Activated CD8-positive, alpha-beta memory T cell treated with anti-CD3 and anti-CD28 coated beads, Interleukin-2, amount 50 U/mL, for 1 hour (primary cell): ENCODE measurements at regions not wholly inside any gene's neighbourhood (a gene's known extent, or its start where the extent isn't known, plus 50 kb on each side); places are given as distances from the start of the nearest gene placed in this dataset.
"Not testable (repeated sequence)": the region's sequence is repeated elsewhere in the genome, so short reads cannot be mapped to it uniquely, and the experiment has no call there.

ENCODE experiments used
- DNase-seq: peaks from one replicate; pipeline ENCODE4 v3.0.0-alpha.2; 2020; ENCODE audit errors: extremely low read depth

DNA sequence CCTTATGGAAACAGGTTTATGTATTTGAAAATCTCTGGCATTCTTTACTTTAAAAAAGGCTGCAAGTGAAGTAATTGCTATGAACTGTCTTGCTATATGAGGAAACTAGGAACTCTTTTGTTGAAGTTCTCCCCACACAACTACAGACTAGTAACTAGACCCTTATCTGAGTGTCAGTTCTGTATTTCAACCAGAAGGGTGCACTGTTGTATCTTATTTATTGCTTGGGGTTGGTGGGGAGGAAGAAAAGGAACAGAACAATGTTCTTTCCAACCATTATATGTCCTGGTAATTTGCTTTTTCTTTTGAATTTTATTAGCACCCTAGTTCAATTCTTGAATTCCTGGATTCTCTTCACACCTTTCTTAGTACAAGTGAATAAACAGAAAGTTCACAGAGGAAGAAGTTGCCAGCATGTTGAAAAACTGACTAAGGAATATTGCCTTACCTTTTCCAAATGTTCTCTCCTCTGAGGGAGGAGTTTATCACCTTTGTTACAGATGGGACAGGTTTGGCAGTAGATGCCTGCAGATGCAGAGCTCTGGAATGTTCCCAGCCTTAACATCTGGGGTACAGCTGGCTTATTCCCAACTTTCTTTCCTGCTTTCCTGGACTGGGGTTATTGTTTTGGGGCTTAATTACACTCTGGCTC, 162.4 kb upstream of the CFAP20DC start:
- DNase-seq = no peak

DNA sequence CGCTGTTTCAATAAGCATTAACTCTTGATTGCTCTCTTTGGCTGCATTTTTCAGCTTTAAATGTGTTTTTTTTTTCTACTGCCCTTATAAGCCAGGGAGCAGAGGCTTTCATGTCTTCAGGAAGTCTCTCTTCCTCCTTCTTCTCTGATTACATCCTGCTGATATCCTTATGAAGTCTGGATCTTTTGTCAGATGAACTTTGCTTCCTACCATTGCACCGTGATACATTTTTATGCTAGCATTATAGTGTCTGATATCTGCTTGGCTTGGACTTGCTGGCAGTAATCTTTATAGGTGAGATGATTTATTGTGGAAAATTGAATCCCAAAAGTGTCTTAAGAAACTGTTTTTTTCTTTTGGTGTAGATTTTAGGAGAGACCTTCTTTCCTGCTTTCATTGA, 160.4 kb upstream of the CFAP20DC start:
- no peak for DNase-seq

DNA sequence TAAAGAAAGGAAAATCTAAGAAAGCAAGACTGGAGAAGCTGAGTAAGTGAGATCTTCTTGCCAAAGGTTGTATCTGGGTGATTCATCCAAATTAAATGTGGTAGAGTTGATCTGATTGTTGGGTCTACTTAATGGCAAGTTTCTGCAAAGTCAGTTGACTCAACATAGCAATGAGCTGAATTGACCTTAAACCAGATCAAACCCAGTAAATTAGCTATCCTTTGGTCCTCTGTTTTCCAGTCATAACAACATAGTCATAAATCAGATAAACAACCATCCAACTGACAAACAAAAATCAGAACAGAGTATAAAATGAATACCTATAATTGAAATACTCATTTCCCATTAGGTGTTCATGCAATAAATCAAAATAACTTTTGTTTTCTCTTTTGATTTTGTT, 142.6 kb upstream of the CFAP20DC start:
- DNase-seq = no peak

DNA sequence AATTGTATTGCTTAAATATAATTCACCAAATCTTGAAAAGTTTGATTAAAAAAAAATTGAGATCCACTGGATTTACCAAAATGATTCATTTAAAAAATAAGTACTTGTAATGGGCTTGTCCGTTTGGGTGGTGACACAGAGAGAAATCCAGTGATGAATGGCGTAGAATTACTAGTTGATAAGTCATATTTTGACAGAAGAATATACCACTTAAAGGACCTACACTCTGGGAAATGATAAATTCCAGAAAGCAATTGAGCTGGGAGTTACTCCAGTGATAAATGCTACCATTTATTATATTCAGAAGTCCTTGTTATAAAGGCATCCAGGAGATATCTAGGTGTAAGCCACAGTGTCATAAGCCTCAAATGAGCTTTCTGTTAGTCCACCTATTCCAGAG, 141.8 kb upstream of the CFAP20DC start:
- DNase-seq = no peak

DNA sequence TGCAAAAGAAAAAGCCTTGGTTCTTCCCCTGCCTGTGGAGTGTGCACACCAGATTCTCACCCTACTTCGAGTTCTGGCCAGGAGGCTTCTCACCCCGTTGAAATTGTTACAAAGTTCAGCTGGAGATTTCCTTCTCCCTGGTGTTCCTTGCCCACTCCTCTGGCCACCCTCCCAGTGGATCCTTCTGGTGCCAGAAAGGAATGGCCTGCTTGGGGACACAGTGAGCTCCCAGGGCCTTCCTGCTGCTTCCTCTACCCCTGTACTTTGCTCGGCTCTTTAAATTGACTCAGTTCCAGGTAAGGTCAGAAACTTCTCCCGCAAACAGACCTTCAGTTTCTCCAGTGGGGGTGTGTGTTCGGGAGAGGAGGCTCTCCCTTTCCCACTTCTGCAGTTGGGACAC, 140.1 kb upstream of the CFAP20DC start:
- DNase-seq = no peak

DNA sequence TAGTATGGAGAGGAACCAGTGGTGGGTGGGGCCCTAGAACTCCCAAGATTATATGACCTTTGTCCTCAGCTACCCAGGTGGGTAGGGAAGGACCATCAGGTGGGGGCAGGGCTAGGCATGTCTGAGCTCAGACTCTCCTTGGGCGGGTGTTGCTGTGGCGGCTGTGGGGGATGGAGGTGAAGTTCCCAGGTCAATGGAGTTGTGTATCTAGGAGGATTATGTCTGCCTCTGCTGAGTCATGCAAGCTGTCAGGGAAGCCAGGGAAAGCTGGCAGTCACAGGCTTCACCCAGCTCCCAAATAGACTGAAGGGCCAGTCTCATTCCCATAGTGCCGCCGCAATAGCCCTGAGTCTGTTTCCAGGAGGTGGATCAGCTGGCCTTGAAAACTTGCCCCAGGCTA, 139.7 kb upstream of the CFAP20DC start:
- DNase-seq = no peak

DNA sequence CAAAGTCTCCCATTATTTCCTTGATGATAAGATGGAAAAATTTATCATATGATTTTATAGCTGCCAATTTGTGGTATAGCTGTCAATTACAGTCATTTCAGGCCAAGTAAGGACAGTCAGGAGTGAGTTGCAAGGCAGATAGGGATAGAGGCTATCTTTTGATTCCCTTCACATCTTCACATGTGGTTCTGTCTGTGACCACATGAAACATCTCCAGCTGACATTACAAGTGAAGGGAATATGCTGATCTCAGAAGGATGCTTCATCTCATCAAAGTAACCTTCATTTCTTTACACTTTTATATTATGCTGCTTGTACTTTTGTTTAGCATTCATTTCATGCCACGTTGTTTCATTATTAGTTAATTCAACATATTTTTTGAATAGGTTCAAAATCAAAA, 136.9 kb upstream of the CFAP20DC start:
- DNase-seq = no peak

DNA sequence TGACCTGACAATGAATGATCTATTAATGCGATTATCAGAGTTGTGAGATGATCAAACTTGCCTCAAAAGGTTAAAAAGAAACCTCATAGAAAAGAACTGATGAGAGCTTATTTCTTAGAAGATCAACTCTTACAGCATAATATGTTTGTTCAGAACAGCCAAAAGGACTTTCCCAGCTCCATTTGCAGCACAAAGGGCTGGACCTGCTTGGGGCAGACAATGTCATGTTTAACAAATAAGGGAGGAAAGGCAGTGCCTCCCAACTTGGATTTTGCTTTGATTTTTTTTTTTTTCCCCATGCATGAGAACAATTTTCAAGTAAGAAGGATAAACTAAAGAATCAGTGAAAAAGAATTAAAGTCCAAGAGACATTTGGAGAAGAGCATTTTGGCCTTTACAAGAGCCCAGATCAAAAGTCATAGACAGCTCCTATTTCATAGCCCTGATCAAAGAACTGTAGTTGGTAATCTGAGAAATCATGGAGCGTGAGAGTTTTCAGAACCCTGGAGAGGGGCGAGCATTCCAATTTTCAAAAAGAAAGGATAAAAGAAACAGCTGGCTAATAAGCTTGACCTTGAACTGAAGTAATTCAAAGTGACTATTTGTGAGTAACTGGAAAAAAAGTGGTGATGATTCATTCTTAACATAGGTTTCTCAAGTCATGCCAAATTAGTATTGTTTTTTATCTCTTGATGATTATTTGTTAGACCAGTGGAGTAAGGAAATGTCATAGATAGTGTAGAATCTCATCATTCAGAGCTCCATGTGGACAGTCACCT, 136.0 kb upstream of the CFAP20DC start:
- DNase-seq = no peak

DNA sequence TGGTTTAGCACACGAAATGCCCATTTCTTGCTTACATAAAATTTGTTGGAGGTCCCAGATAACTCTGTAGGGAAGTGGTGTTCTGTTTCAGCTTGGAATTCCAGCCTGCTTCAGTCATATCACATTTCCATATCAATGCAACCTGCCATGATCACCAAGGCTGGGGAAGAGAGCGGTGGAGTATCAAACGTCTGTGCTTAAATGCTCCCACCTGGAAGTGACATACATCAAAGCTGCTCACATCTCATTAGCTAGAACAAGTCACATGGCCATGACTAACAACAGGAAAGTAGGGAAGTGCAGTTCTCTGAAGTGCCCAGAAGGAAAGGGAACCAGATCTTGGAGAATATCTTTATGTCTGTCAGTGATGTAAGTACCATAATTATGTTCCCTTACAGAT, 130.2 kb upstream of the CFAP20DC start:
- no peak for DNase-seq

DNA sequence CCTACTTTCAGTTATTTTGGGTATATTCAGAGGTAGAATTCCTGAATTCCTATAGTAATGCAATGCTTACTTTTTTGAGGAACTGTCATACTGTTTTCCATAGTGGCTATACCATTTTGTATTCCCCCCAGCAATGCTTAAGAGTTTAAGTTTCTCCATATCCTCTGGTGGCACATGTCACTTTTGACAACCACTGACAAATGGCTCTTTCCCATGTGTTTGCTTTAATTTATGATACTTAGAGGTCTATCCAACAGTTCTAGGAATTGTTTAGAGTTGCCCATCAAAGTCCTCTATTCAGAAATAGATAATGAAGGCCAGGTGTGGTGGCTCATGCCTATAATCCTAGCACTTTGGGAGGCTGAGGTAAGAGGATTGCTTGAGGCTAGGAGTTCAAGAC, 128.9 kb upstream of the CFAP20DC start:
- no peak for DNase-seq

DNA sequence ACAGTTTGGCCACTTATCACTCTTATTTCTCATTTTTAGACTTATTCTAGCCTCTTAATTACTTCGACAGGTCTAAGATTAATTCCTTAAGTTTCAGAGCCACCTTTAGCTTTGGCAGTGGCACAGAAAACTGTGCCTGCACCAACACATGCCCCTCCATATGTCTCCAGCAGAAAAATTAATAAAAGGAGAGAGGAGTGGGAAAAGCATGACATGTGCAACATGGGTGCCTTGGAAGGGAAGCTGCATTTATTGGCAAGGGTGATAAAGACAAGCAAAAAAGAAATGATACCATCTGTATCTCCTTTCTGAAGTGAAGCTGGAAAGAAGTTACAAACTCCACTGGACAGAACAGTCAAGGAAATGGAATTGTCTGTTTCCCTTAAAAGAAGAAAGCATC, 121.7 kb upstream of the CFAP20DC start:
- no peak for DNase-seq

DNA sequence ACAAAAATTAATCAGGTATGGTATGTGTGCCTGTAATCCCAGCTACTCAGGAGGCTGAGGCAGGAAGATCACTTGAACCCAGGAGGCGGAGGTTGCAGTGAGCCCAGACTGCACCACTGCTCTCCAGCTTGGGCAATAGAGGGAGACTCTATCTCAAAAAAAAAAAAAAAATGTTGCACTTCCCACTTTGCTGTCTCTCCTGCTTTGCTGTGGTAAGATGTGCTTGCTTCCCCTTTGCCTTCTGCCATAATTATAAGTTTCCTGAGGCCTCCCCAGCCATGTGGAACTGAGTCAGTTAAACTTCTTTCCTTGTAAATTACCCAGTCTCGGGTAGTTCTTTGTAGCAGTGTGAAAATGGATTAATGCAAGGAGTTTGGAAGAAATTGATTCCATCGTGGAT, 120.3 kb upstream of the CFAP20DC start:
- not testable (repeated sequence) for DNase-seq

DNA sequence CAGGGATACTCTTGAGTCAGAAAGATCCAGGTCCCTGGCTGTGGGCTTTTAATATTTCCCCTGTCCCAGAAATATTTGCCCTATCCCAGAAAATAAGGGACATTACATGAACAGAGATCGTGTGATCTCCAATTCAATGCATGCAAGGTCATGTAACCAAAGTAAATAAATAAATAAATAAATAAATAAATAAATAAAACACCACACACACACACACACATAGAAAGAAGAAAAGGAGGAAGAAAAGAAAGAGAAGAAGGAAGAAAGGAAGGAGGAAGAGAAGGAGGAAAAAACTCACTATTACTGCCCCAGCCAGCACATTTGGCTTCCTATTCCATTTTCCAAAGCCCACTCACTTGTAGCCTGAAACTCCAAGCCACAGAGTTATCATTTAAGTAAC, 117.9 kb upstream of the CFAP20DC start:
- no peak for DNase-seq

DNA sequence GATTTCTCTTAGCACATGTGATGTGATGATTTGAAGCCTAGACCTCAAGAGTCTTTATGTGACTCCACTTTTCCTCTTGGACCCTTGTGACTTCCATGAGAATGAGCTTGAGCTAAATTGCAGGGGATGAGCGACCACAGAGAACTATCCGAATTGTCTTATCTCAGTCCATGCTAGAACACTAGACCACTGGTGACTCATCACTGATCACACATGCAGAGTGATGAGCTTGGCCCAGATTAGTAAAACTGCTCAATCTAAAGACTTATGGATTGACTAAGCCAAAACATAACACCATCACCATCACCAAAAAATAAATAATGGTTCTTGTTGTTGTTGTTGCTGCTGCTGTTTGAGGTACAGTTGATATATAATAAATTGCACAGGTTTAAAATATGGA, 114.1 kb upstream of the CFAP20DC start:
- no peak for DNase-seq

DNA sequence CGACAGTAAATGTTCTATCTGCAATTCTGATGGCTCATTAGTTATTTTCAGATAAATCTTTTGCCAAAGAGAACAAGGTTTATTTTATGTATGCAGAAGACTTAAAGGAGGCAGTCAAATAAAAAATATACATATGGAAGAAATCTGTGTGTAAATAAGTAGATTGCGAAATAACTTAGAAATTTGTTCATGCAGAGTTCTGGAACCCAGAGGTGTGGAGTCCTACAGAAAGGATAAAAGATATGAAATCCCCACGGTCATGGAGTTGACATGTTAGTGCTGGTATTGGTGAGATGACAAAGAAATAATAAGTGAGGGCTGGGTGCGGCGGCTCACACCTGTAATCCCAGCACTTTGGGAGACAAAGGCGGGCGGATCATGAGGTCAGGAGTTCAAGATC, 111.2 kb upstream of the CFAP20DC start:
- DNase-seq = no peak

DNA sequence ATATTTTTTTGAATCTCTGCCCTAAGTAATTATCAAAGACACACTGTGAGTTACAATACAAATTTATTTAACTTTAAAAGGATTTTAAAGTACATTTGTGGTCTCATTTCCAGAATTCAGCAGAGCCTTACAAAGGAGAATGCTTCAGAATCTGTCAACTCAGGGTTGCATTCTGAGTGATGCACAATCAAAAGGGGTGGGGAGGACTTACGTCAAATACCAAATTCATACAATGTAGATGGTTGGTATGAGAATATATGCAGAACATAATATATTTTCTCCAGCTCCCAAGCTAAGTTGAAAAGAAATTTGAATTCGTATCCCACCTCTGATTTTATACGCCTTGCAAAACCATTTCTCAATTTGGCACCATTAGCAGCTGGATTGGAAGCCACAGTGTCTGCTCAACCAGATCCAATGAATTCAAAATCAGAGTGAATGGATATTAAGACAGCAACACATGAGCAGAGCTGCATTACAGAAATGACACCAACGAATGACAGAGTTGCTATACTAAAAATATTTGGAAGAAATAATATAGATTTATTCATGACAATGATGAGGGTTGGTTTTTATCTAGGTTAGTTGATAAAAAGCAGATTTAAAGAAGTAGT, 110.4 kb upstream of the CFAP20DC start:
- no peak for DNase-seq

DNA sequence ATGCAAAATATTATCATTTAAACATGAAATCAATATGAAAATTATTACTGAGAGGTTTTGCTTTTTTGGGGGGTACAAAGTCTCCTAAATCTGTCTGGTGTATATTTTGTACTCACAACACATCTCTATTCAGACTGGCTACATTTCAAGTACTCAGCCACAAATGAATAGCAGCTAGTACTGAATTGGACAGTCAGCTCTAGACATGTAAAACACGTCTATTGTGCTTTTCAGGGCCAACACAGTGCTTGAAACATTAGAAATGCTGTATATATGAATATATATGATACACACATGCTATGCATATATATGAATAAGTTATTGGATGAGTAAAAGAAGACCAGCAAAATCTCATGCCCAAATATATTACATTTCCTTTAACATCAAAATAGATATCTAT, 103.8 kb upstream of the CFAP20DC start:
- DNase-seq = no peak

DNA sequence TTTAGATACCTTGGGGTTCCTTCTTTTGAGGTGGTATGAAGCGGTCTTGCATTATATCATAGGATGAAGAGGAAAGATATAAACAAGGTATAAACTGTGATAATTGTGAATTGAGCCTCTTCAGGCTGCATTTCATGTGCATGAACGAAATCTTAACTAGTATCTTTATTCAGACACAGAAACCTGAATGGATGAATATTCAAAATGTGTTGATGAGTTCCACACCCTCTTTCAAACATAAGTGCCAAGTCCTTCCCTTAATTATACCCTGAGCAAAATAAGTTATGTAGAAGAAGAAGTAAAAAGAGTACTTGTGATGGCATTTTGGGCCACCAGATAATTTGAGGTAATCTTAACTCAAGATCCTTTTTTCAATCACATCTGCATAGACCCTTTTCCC, 103.1 kb upstream of the CFAP20DC start:
- DNase-seq = no peak

DNA sequence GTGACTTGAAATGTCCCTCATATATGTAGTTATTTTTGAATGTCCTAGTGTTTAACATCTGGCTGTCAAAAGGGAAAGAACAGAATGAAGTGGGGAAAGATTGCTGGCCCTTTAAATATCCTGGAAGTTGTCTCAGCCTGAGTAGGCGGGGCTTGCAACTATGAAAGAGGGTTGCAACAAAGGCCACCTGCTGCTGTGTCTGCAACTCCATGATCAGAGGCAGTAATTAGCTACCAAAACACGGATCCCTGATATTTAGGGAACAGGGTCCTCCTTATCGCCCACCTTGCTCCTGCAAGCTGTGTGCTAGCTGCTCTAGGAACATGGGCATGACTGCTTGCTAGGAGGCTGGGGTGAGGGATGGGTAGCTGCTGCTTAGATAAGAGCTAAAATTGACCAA, 100.2 kb upstream of the CFAP20DC start:
- no peak for DNase-seq

DNA sequence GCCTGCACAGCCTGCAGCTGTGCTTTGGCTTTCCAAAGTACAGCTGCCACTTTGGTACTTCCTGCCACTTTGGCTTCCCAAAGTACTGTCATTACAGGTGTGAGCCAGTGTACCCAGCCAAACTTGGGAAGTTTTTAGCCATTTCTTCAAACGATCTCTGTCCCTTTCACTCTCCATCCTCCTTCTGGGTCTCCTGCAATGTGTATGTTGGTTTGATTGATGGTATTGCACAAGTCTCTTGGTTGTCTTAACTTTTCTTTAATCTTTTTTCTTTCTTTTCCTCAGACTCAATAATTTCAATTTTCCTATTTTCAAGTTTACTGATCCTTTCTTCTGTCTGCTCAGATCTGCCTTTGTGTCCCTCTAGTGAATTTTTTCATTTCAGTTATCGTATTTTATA, 99.3 kb upstream of the CFAP20DC start:
- no peak for DNase-seq

DNA sequence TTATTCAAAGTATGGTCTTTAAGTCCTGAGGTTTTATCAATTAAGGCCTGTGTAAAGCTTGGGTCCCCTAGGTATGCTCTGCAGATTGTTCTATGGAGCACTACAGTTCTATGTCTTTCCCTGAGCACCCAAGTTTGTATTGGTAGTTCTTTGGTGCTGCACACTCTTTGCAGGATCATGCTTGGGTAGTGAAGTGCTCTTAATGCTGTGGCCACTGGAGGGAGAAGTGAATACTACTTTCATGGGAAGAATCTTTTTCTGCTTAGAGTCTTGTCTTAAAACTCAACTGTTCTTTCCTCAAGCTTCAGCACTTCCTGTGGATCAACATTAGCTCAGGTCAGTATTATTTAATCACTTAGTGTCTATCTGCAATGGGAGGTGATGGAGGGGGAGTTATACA, 93.6 kb upstream of the CFAP20DC start:
- no peak for DNase-seq

DNA sequence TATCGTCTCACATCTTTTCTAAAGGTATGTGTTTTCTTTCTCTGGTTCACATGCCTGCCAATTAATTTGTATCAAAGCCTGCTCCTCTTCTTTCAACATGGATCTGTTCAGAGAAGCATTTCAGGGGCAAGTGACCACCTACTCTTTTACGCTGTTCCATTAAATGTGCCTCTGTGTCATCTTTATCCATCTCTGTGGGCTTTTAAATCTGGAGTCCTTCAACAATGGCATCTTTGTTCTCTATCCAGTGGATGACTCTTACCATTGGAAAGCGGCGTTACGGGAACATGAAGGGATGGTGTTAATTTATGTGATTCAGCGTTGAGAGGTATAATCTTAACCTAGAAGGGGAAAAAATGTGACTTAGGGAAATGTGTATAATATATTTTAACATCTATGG, 92.7 kb upstream of the CFAP20DC start:
- no peak for DNase-seq

DNA sequence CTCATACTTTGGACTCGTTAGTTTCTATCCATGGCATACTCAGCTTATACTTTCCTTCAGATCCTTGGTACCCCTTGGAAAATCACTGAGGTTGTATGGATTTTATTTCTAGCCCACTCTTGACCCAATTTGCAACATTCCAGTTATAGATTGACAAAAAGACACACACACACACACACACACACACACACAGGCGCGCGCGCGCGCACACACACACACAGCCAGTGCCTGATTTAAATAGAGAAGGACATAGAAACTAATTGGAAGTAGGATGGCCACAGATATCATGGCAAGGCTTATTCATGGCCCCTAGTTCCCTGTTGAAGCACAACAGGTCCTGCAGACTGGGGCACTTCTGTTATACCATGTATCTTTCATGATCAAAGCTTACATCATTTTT, 89.1 kb upstream of the CFAP20DC start:
- no peak for DNase-seq
